Ishikawa (cell line): ENCODE measurements at regions not wholly inside any gene's neighbourhood (a gene's known extent, or its start where the extent isn't known, plus 50 kb on each side); places are given as distances from the start of the nearest gene placed in this dataset.

ENCODE experiments used
- CEBPB ChIP-seq: IDR thresholded peaks from 2 replicates; pipeline ENCODE4 v1.6.1; 2012
- CREB1 ChIP-seq: IDR thresholded peaks from 2 replicates; pipeline ENCODE4 v1.6.1; 2012; ENCODE audit warnings: low read depth
- EGR1 ChIP-seq: IDR thresholded peaks from 2 replicates; pipeline ENCODE4 v1.6.1; 2012
- EP300 ChIP-seq: IDR thresholded peaks from 2 replicates; pipeline ENCODE4 v1.6.1; 2012; ENCODE audit warnings: borderline replicate concordance
- FOXM1 ChIP-seq: IDR thresholded peaks from 2 replicates; pipeline ENCODE4 v1.6.1; 2012; ENCODE audit warnings: low read depth, borderline replicate concordance
- MAX ChIP-seq: IDR thresholded peaks from 2 replicates; pipeline ENCODE4 v1.6.1; 2012
- NFIC ChIP-seq: IDR thresholded peaks from 2 replicates; pipeline ENCODE4 v1.6.1; 2012
- RAD21 ChIP-seq: IDR thresholded peaks from 2 replicates; pipeline ENCODE4 v1.6.1; 2012; ENCODE audit warnings: low read depth
- REST ChIP-seq: IDR thresholded peaks from 2 replicates; pipeline ENCODE4 v1.6.1; 2012; ENCODE audit warnings: low read depth, mild to moderate bottlenecking
- TAF1 ChIP-seq: IDR thresholded peaks from 2 replicates; pipeline ENCODE4 v1.6.1; 2012; ENCODE audit warnings: low read depth, mild to moderate bottlenecking
- TCF12 ChIP-seq: IDR thresholded peaks from 2 replicates; pipeline ENCODE4 v1.6.1; 2012; ENCODE audit warnings: low read depth
- TEAD4 ChIP-seq: IDR thresholded peaks from 2 replicates; pipeline ENCODE4 v1.6.1; 2012
- USF1 ChIP-seq: IDR thresholded peaks from 2 replicates; pipeline ENCODE4 v1.6.1; 2012
- YY1 ChIP-seq: IDR thresholded peaks from 2 replicates; pipeline ENCODE4 v1.6.1; 2012; ENCODE audit warnings: low read depth
- ZBTB7A ChIP-seq: IDR thresholded peaks from 2 replicates; pipeline ENCODE4 v1.6.1; 2012; ENCODE audit warnings: low read depth

- no peak for TF ChIP-seq TCF12
- TF ChIP-seq REST, result no peak
- TF ChIP-seq EP300, result no peak
- no peak for TF ChIP-seq RAD21
- no peak for TF ChIP-seq MAX
- TF ChIP-seq FOXM1, result no peak
- no peak for TF ChIP-seq TAF1
- no peak for TF ChIP-seq USF1
- no peak for TF ChIP-seq NFIC
- no peak for TF ChIP-seq ZBTB7A
- no peak for TF ChIP-seq TEAD4
- TF ChIP-seq CEBPB, result no peak
- TF ChIP-seq EGR1, result no peak
- TF ChIP-seq YY1, result no peak
- no peak for TF ChIP-seq CREB1
Measured at GRCh38 chr11:71341173-71341572, 88.8 kb upstream of the SHANK2 start.

GRCh38 chr11:71340086-71340606 lies 87.8 kb upstream of the SHANK2 start:
- no peak for TF ChIP-seq REST
- TF ChIP-seq TCF12, result no peak
- TF ChIP-seq ZBTB7A, result no peak
- TF ChIP-seq RAD21, result no peak
- TF ChIP-seq EGR1, result no peak
- no peak for TF ChIP-seq YY1
- TF ChIP-seq NFIC, result no peak
- TF ChIP-seq FOXM1, result no peak
- TF ChIP-seq CREB1, result no peak
- no peak for TF ChIP-seq CEBPB

GRCh38 chr11:71339396-71339881 lies 87.1 kb upstream of the SHANK2 start:
- TF ChIP-seq MAX, result no peak
- no peak for TF ChIP-seq CREB1
- TF ChIP-seq TEAD4, result no peak
- TF ChIP-seq CEBPB, result no peak
- no peak for TF ChIP-seq REST
- no peak for TF ChIP-seq RAD21
- no peak for TF ChIP-seq FOXM1

GRCh38 chr11:71338801-71339395 lies 86.5 kb upstream of the SHANK2 start:
- TF ChIP-seq TAF1 (no peak), CREB1 (no peak), ZBTB7A (no peak), TCF12 (no peak), USF1 (no peak), NFIC (no peak), REST (no peak), EGR1 (no peak)
